ENCODE measurements at regions not wholly inside any gene's neighbourhood (a gene's known extent, or its start where the extent isn't known, plus 50 kb on each side); places are given as distances from the start of the nearest gene placed in this dataset.
A peak's percentile ranks its signal among the peaks of the same experiment; 100 is the strongest.

DNA sequence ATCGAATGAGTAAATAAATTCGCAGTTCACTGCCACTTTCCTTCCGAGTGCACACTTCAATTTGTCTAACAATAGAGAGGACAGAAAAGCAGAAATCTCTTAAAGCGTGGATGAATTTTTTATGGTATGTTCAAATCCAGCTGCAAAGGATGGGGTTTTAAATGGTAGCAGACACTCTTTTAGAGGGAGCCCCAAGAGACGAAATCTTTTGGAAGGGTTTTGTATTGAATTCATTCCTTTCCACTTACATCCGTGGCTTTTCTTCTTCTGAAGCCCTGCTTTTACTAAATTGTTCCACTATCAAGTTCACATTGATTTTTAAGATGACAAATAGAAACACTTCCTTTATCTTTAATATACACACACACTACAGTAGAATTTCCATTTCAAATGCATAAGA lies 680.7 kb downstream of the NR4A2 start:
- no peaks in the 10 kb centered on the region for H3K36me3 ChIP-seq (ENCODE audit: control insufficient read depth, insufficient read depth, low read length)
- no peak overlapping the region for H3K4me2 ChIP-seq (ENCODE audit: extremely low read depth, insufficient read depth, low read length)
- no peaks in the 10 kb centered on the region for H3K79me2 ChIP-seq (ENCODE audit: control insufficient read depth, insufficient read depth, low read length)
- no peaks in the 10 kb centered on the region for H3K27me3 ChIP-seq (ENCODE audit: control insufficient read depth, insufficient read depth, low read length)
- H3K9me3 ChIP-seq (ENCODE audit: control insufficient read depth, insufficient read depth, low read depth, low read length), result no peaks in the 10 kb centered on the region
- no peak for TF ChIP-seq EZH2 (IDR thresholded peaks at IDR 0.05; ENCODE audit: low read length, missing control alignments)
- TF ChIP-seq, protein P1, sequence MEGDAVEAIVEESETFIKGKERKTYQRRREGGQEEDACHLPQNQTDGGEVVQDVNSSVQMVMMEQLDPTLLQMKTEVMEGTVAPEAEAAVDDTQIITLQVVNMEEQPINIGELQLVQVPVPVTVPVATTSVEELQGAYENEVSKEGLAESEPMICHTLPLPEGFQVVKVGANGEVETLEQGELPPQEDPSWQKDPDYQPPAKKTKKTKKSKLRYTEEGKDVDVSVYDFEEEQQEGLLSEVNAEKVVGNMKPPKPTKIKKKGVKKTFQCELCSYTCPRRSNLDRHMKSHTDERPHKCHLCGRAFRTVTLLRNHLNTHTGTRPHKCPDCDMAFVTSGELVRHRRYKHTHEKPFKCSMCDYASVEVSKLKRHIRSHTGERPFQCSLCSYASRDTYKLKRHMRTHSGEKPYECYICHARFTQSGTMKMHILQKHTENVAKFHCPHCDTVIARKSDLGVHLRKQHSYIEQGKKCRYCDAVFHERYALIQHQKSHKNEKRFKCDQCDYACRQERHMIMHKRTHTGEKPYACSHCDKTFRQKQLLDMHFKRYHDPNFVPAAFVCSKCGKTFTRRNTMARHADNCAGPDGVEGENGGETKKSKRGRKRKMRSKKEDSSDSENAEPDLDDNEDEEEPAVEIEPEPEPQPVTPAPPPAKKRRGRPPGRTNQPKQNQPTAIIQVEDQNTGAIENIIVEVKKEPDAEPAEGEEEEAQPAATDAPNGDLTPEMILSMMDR (conservative IDR thresholded peaks at IDR 0.05 in 1 of 2, IDR thresholded peaks at IDR 0.05 in 1 of 2; ENCODE audit: low read depth in 1 of 2, low read length in 2 of 2), result no peak
- no peaks in the 10 kb centered on the region for H4K20me1 ChIP-seq (ENCODE audit: control insufficient read depth, extremely low read depth, insufficient read depth, low read length)
- H2AFZ ChIP-seq (ENCODE audit: low read length), result no peak overlapping the region
- no peak for DNase-seq (ENCODE audit: low read depth in 2 of 2)
- H3K4me1 ChIP-seq (ENCODE audit: control insufficient read depth, extremely low read depth, insufficient read depth, low read length), result no peaks in the 10 kb centered on the region
- no peak overlapping the region for H3K9ac ChIP-seq (ENCODE audit: insufficient read depth, low read length)
- H3K4me3 ChIP-seq (replicated peaks in 1 of 4; ENCODE audit: control extremely low read depth in 1 of 4, insufficient read depth in 1 of 4, low read depth in 3 of 4, low read length in 4 of 4), result no peak overlapping the region
- no peak overlapping the region for H3K27ac ChIP-seq (ENCODE audit: insufficient read depth, low read length)

- Histone ChIP-seq H3K4me3 (replicated peaks in 1 of 4; ENCODE audit: control extremely low read depth in 1 of 4, insufficient read depth in 1 of 4, low read depth in 3 of 4, low read length in 4 of 4) (no peak overlapping the region), H3K4me2 (ENCODE audit: extremely low read depth, insufficient read depth, low read length) (no peak overlapping the region), H3K9me3 (ENCODE audit: control insufficient read depth, insufficient read depth, low read depth, low read length) (no peaks in the 10 kb centered on the region), H3K79me2 (ENCODE audit: control insufficient read depth, insufficient read depth, low read length) (no peaks in the 10 kb centered on the region), H3K27me3 (ENCODE audit: control insufficient read depth, insufficient read depth, low read length) (no peaks in the 10 kb centered on the region), H3K4me1 (ENCODE audit: control insufficient read depth, extremely low read depth, insufficient read depth, low read length) (no peaks in the 10 kb centered on the region), H3K27ac (ENCODE audit: insufficient read depth, low read length) (no peak overlapping the region), H3K36me3 (ENCODE audit: control insufficient read depth, insufficient read depth, low read length) (no peaks in the 10 kb centered on the region), H2AFZ (ENCODE audit: low read length) (no peak overlapping the region), H4K20me1 (ENCODE audit: control insufficient read depth, extremely low read depth, insufficient read depth, low read length) (no peaks in the 10 kb centered on the region), H3K9ac (ENCODE audit: insufficient read depth, low read length) (no peak overlapping the region)
- TF ChIP-seq, protein P1 (conservative IDR thresholded peaks at IDR 0.05 in 1 of 2, IDR thresholded peaks at IDR 0.05 in 1 of 2; ENCODE audit: low read depth in 1 of 2, low read length in 2 of 2), result no peak
- no peak for TF ChIP-seq EZH2 (IDR thresholded peaks at IDR 0.05; ENCODE audit: low read length, missing control alignments)
- DNase-seq (ENCODE audit: low read depth in 2 of 2), result peak in 1 of 2 donors; percentile 7
Observed at GRCh38 chr2:155645791-155646190, 686.7 kb downstream of the NR4A2 start.

DNA sequence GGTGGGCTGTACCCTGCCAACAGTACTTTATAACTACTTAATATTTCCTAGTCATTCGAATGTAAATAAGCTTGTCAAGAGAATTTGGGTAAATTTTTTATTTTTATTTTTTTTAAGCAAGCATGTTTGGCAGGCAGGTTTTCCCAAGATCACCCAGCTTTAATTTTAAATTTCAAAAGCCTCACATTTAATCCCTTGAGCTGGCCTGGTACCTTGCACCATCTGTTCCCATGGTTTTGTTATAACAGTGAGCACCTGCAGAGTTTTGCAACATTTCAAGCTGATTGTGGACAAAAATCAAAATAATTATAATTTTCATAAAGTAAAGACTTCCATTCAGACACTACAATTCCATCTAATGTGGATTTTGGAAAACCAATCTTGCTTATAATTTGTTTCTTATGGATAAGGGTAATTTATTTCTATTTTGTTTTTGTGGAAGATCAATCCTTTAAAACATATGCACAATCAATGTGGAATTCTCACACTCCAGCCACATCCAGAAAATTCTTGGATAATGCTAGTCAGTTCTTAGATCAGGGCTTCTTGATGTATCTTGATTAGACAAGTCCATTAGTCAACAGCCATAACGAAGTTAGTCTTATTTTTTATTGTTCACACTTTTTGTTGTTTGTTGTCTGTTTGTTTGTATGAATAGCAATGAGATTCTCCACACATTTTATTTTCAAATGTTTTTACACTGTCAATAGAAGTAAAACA lies 689.3 kb downstream of the NR4A2 start:
- Histone ChIP-seq H3K79me2 (ENCODE audit: control insufficient read depth, insufficient read depth, low read length) (no peaks in the 10 kb centered on the region), H3K36me3 (ENCODE audit: control insufficient read depth, insufficient read depth, low read length) (no peaks in the 10 kb centered on the region), H2AFZ (ENCODE audit: low read length) (no peak overlapping the region), H3K27ac (ENCODE audit: insufficient read depth, low read length) (no peak overlapping the region), H3K9me3 (ENCODE audit: control insufficient read depth, insufficient read depth, low read depth, low read length) (no peaks in the 10 kb centered on the region), H3K4me2 (ENCODE audit: extremely low read depth, insufficient read depth, low read length) (no peak overlapping the region), H3K4me1 (ENCODE audit: control insufficient read depth, extremely low read depth, insufficient read depth, low read length) (no peaks in the 10 kb centered on the region), H4K20me1 (ENCODE audit: control insufficient read depth, extremely low read depth, insufficient read depth, low read length) (no peaks in the 10 kb centered on the region), H3K9ac (ENCODE audit: insufficient read depth, low read length) (no peak overlapping the region), H3K27me3 (ENCODE audit: control insufficient read depth, insufficient read depth, low read length) (no peaks in the 10 kb centered on the region), H3K4me3 (replicated peaks in 1 of 4; ENCODE audit: control extremely low read depth in 1 of 4, insufficient read depth in 1 of 4, low read depth in 3 of 4, low read length in 4 of 4) (no peak overlapping the region)
- no peak for TF ChIP-seq EZH2 (IDR thresholded peaks at IDR 0.05; ENCODE audit: low read length, missing control alignments)
- TF ChIP-seq, protein P1 (conservative IDR thresholded peaks at IDR 0.05 in 1 of 2, IDR thresholded peaks at IDR 0.05 in 1 of 2; ENCODE audit: low read depth in 1 of 2, low read length in 2 of 2), result no peak
- DNase-seq (ENCODE audit: low read depth in 2 of 2), result no peak

All from fibroblast of lung (primary cell).